Activated CD4-positive, alpha-beta T cell treated with anti-CD3 and anti-CD28 coated beads for 24 hours (primary cell): ENCODE measurements at regions not wholly inside any gene's neighbourhood (a gene's known extent, or its start where the extent isn't known, plus 50 kb on each side); places are given as distances from the start of the nearest gene placed in this dataset.

ENCODE experiments used
- DNase-seq, 2 donors: peaks; one replicate each; pipeline ENCODE4 v3.0.0-alpha.2; 2020; ENCODE audit warnings: low read depth in 2 of 2

- no peak for DNase-seq
These were observed 457.0 kb downstream of the MN1 start for GRCh38 chr22:27344546-27344945.

GRCh38 chr22:27345691-27346090, 455.9 kb downstream of the MN1 start:
- no peak for DNase-seq

- DNase-seq = no peak
These were observed 453.6 kb downstream of the MN1 start for GRCh38 chr22:27347951-27348350.

GRCh38 chr22:27348634-27349033, 452.9 kb downstream of the MN1 start:
- no peak for DNase-seq

- no peak for DNase-seq
These were observed 452.1 kb downstream of the MN1 start for GRCh38 chr22:27349456-27349855.

GRCh38 chr22:27350306-27350705, 451.2 kb downstream of the MN1 start:
- no peak for DNase-seq

- DNase-seq = no peak
These were observed 449.1 kb downstream of the MN1 start for GRCh38 chr22:27352426-27352825.

- DNase-seq = no peak
These were observed 443.3 kb downstream of the MN1 start for GRCh38 chr22:27358096-27358870.

- DNase-seq = no peak
These were observed 431.3 kb downstream of the MN1 start for GRCh38 chr22:27370269-27370668.

- no peak for DNase-seq
These were observed 430.6 kb downstream of the MN1 start for GRCh38 chr22:27370987-27371386.

GRCh38 chr22:27372364-27372763, 429.2 kb downstream of the MN1 start:
- DNase-seq = no peak

GRCh38 chr22:27372969-27373670, 428.4 kb downstream of the MN1 start:
- DNase-seq = no peak

GRCh38 chr22:27377501-27378295, 423.9 kb downstream of the MN1 start:
- DNase-seq = no peak

GRCh38 chr22:27378311-27378800, 423.2 kb downstream of the MN1 start:
- no peak for DNase-seq

- no peak for DNase-seq
These were observed 422.6 kb downstream of the MN1 start for GRCh38 chr22:27378995-27379394.

- no peak for DNase-seq
These were observed 420.7 kb downstream of the MN1 start for GRCh38 chr22:27380855-27381254.

- no peak for DNase-seq
These were observed 420.0 kb downstream of the MN1 start for GRCh38 chr22:27381552-27381951.

- no peak for DNase-seq
These were observed 419.4 kb downstream of the MN1 start for GRCh38 chr22:27381960-27382742.

GRCh38 chr22:27382947-27383346, 418.6 kb downstream of the MN1 start:
- no peak for DNase-seq

GRCh38 chr22:27383896-27384295, 417.7 kb downstream of the MN1 start:
- no peak for DNase-seq

- no peak for DNase-seq
These were observed 416.1 kb downstream of the MN1 start for GRCh38 chr22:27385261-27385998.
